GM21528 (cell line): ENCODE measurements at regions not wholly inside any gene's neighbourhood (a gene's known extent, or its start where the extent isn't known, plus 50 kb on each side); places are given as distances from the start of the nearest gene placed in this dataset.

ENCODE experiments used
- ATAC-seq: cut with Tn5 transposase; IDR thresholded peaks from one replicate; pipeline ENCODE4 v1.9.1; 2021; ENCODE audit warnings: mild to moderate bottlenecking, moderate library complexity; ENCODE audit not compliant: unreplicated experiment, low FRiP score

GRCh38 chr13:39965309-39965708 is 309.8 kb downstream of the COG6 start:
- no peak for ATAC-seq

DNA sequence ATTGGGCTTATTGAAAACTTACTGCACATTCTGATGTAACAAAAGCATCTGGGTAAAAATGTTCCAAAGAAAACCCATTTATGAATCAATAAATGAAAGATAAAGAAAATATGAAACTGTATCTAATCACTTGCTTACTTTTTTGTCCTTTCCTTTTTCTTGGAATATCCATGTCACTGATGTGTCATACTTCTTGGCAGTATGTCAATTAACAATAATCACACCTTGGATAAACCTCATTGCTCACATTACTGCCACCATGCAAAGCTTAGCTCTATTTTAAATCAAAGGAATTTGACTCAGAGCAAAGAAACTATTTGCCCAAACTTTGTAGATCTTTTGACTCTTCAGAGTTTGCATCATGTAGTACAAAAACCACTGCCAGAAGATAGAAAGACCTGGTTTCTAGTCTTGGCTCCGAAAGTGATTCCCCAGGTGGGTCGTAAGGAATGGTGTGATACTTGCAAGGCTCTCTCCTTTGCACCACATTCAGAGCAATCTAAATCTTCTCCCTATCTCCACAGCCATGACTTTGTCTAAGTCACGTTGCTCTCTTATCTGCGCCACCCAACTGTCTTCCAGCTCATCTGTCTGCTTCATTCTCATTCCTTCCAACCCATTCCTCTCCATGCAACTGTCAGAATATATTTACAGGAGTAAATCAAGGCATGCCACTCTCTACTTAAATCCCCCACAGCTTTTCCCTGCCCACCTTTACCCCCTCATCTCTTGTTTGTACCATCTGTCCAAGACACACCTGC is 311.9 kb downstream of the COG6 start:
- ATAC-seq, result no peak

DNA sequence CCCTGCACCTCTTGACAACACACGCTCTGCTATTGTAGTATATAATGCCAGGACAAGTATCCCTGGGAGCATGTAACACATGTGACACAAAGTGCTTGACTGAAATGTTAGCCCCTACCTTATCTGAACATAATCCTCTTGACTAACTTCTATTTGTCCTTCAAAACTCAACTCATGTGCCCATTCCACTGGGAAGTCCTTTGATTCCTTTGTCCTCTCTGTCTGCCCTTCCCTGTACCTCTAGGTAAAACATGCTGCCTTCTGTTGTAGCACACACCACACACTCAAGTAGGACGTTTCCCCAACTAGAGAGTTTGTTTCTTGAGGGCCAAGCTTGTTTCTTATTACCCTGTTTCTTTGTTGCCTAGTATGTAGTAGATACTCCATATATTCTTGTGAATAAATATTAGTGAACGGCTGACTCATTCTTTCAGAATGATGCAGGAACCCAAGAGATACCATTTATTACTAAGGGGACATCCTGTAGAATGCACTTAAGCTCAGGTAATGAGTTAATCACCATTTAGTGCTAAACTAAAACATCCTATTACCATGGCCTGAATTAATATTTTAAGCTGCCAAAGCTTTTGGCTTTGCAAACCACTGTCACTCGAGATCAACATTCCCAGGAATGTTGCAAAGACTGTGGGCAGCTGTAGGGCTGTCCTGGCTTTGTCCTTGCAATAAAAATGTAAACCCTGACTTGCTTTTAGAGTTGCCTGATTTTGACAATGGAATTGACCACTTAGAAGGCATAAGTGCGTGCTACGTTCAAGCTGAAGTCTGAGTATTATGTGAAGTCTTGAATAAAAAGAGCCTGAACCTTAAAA is 313.4 kb downstream of the COG6 start:
- no peak for ATAC-seq

GRCh38 chr13:39970177-39970846 is 314.9 kb downstream of the COG6 start:
- no peak for ATAC-seq

DNA sequence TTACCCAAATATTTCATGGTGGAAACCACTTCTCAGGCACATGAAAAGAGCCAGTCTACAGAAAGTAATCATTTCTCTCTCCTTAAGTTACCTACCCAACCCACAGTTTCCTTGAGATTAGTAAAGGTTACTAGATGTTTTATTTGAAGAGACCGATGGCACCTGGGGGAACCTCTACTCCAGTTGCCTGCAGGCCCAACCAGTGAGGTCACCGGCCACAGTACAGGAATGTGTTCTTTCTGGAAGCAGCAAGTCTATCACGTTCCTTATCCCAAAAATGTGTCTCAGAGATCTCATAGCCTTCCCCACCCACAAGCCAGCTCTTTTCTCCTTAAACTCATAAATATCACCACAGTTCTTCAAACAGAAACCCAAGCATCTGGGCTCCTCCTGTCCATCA is 316.1 kb downstream of the COG6 start:
- no peak for ATAC-seq

DNA sequence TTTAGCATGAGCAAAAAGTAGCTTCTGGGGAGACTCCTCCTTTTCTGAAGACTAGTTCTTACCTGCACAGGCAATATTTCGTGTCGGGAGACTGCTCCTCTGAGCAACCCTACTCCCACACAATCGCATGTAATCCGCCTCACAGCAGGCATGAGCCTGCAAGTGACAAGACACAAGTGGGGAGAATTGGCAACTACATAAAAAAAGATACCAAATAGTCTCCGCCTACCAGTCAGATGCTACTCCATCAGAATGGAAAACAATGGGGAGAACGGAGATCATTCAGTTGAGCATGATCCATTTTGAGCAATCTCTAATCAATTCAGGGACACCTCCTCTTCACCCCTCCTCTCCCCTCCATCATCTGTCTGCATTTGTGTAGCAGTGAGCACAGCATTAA is 321.0 kb downstream of the COG6 start:
- ATAC-seq, result no peak

- ATAC-seq, result no peak
These were observed 325.6 kb downstream of the COG6 start for GRCh38 chr13:39981056-39981455.

DNA sequence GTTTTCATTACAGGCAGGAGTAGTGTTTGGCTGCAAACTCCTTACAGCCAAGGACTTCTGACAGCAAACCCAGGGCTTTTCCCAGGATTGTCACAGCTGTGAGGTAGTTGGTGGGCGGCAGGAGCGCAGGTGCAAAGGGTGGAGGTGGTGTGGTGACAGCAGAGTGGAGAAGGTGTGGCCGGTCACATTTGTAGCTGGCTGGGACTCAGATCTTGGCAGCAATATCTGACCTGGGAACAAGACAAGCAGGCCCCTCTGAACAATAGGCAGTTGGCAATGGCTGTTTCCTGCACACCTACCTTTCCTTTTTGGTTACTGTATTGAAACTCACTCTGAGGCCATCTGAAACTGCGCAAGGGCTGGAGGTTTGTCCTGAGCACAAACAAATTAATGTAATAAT is 327.3 kb downstream of the COG6 start:
- no peak for ATAC-seq

GRCh38 chr13:39985071-39985470 is 329.6 kb downstream of the COG6 start:
- no peak for ATAC-seq

DNA sequence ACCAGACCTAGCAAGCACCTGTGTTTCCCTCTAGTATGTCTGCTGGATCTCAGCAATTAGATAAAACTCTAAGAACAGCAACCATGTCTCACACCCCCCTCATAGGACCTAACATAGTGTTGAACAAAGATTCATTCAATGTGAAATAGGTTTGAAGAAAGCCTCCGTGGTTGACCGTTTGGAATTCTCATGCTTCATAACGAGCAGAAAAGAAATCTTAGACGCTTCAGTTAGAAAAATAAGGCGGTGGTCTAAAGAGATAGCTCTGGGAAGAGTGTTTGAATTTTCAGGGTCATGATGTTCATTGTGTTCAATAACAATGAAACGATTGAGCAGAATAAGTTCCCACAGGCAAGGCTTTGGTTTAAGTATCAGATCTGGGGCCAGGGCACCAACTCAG is 332.9 kb downstream of the COG6 start:
- ATAC-seq, result no peak

DNA sequence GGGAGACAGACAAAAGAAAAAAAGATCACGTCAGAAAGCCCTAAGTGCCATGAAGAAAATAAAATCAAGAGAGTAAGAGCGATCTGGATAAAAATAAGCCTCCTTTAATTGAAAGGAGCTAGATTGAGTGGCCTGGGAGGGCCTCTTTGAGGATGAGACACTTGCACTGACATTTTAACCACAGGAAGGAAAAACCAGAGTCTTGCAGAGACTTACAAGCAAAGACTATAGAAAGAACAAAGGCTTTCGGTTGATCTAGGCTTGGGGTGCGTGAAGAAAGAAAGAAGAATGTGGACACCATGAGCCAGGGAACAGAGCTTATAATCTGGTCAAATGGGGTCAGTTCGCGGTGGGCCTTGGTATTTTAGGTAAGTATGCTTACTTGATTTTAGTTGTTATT is 342.7 kb downstream of the COG6 start:
- no peak for ATAC-seq

DNA sequence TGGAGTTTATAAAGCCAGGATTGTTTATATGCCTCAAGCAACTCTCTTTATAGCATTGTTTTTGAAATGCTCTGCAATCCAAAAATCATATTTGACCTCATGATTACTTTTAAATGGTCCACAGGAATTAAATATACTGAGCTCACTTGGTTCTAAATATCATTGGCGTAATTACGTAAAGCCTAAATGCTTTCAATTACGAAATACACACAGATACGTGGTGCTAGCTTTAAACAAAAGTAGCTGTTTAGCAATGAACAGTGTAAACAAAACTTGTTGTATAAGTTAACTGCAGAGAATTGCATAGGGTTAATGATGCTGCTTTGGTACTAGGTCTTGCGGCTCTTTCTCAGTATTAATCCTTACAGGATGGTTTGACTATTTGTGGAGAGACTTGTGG is 346.6 kb downstream of the COG6 start:
- no peak for ATAC-seq

GRCh38 chr13:40013554-40013953 is 358.1 kb downstream of the COG6 start:
- no peak for ATAC-seq

GRCh38 chr13:40016953-40017660 is 361.6 kb downstream of the COG6 start:
- no peak for ATAC-seq

- no peak for ATAC-seq
These were observed 362.3 kb downstream of the COG6 start for GRCh38 chr13:40017662-40018262.

DNA sequence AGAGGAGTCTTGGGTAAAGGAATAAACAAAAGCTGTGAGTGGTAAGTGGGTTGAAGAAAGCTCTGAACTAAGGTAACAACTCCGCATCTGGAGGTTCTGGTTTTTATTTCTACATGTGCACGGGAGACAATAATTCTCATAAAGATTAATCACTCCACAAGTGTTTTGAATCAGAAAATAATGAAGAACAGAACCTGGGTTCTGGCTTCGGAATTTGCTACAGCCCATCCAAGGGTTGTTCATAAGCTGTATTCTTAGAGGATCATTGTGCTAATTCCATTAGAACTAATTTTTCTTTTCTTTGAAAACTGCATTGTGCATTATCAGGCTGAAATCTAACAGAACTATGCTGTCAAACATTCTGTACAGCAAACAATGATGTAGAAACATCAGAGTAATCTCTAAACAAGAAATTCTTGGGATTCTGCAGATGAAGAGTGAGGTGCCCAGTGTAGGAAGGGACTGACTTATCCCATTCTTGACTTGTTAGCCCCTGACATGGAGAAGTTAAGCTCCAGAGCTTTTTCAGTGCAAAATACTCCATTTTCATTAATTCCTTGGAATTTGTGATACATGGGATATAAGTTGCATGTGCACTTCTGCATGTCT is 368.2 kb downstream of the COG6 start:
- ATAC-seq, result no peak

DNA sequence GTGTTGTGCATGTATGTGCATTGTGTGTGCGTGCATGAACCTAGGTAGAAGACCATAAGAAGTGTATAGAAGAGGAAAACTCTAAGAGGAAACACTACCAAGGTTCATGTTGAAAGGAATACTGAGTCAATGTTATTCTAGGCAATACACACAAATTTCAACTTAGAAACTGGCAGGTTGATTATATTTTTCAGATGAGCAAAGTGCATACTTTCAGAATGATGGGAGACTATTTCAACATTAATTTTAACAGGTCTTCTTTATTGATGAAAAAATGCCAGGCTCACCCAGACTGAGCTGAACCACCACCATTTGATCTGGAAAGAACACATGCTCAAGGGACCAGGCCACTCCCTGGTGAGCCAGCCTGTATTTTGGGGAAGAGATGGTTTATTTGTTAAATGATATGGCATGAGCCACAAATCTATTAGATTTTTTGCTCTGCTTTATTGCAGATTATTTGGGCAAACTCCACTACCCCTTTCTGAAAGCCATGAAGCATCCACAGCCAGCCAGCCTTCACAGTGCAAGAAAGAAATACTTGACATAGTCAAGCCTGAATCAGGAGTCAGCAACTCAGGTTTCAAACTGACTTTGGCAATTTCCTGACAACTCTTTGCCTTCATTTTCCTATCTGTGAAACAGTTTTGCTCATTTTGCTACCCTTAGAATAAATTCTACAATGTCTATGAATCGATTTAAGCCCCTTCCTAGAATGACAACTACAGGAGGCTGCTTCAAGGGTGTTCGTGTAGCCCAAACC is 368.9 kb downstream of the COG6 start:
- ATAC-seq, result no peak

- ATAC-seq, result no peak
These were observed 369.7 kb downstream of the COG6 start for GRCh38 chr13:40024967-40025714.

- ATAC-seq, result peak; percentile 93
These were observed 370.7 kb downstream of the COG6 start for GRCh38 chr13:40026174-40026585.
